Ishikawa (cell line): ENCODE measurements at regions not wholly inside any gene's neighbourhood (a gene's known extent, or its start where the extent isn't known, plus 50 kb on each side); places are given as distances from the start of the nearest gene placed in this dataset.

Experiments used
- CEBPB ChIP-seq: IDR thresholded peaks from 2 replicates; pipeline ENCODE4 v1.6.1; 2012
- CREB1 ChIP-seq: IDR thresholded peaks from 2 replicates; pipeline ENCODE4 v1.6.1; 2012; ENCODE audit warnings: low read depth
- EGR1 ChIP-seq: IDR thresholded peaks from 2 replicates; pipeline ENCODE4 v1.6.1; 2012
- EP300 ChIP-seq: IDR thresholded peaks from 2 replicates; pipeline ENCODE4 v1.6.1; 2012; ENCODE audit warnings: borderline replicate concordance
- FOXM1 ChIP-seq: IDR thresholded peaks from 2 replicates; pipeline ENCODE4 v1.6.1; 2012; ENCODE audit warnings: low read depth, borderline replicate concordance
- NFIC ChIP-seq: IDR thresholded peaks from 2 replicates; pipeline ENCODE4 v1.6.1; 2012
- RAD21 ChIP-seq: IDR thresholded peaks from 2 replicates; pipeline ENCODE4 v1.6.1; 2012; ENCODE audit warnings: low read depth
- TAF1 ChIP-seq: IDR thresholded peaks from 2 replicates; pipeline ENCODE4 v1.6.1; 2012; ENCODE audit warnings: low read depth, mild to moderate bottlenecking
- TCF12 ChIP-seq: IDR thresholded peaks from 2 replicates; pipeline ENCODE4 v1.6.1; 2012; ENCODE audit warnings: low read depth
- TEAD4 ChIP-seq: IDR thresholded peaks from 2 replicates; pipeline ENCODE4 v1.6.1; 2012
- YY1 ChIP-seq: IDR thresholded peaks from 2 replicates; pipeline ENCODE4 v1.6.1; 2012; ENCODE audit warnings: low read depth
- ZBTB7A ChIP-seq: IDR thresholded peaks from 2 replicates; pipeline ENCODE4 v1.6.1; 2012; ENCODE audit warnings: low read depth
- TF ChIP-seq, protein P1 (sequence below): IDR thresholded peaks from 2 replicates; pipeline ENCODE4 v1.6.1; 2012; ENCODE audit warnings: low read depth, mild to moderate bottlenecking
- TF ChIP-seq, protein P2 (sequence below): IDR thresholded peaks from 2 replicates; pipeline ENCODE4 v1.6.1; 2012
- TF ChIP-seq, protein P3 (sequence below): IDR thresholded peaks from 2 replicates; pipeline ENCODE4 v1.6.1; 2012

DNA sequence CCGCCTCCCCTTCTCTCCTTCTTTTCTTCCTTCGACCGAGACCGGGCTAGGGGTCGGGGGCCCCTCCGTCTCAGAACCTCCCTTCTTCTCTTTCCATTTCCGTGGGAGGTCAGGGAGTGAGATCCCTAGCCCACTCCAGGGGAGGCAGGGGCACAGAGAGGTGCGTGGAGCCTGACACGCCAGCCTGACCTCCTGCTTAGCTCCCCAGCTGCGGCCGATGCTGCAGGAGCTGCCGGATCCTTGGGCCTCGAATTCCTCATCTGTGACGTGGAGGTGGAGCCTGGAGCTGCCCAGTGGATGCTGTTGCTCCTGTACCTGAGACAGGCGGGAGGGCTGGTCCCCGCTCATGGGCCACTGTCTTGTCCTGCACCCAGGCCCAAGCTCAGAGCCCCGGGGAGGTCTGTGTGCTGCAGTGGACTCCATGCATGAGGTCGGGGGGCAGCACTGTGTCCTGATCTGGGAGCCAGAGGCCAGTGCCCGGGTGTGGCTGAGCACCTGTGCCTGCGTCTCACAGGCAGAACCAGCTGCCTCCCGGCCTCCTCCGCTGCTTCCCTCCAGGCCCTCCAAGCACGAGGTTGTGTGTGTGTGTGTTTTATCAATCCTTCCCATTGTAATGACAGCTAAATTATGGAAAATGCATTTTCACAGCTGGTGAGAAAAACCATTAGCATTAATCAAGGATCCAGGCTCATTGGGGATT is 55.3 kb upstream of the TTC34 start:
- TF ChIP-seq RAD21 = no peak

DNA sequence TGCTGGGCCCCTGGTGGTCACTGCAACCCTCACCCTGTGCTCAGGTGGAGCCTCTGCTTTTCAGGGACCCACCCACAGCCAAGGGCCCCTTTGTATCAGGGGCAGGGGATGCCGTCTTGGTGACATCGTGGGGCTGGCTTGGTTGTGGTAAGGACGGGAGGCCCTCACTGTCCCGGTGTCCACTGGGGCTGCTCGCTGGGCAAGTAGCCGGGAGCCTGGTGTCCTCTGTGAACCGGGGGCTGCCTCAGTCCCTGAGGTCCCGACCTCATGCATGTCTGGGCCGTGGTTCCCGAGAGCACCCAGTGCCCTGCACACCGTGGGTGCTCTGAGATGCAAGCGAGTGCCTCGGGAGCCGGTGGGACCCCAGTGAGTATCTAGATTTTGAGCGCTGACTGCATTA is 56.0 kb upstream of the TTC34 start:
- no peak for TF ChIP-seq TAF1
- no peak for TF ChIP-seq CREB1
- TF ChIP-seq EP300 = no peak
- no peak for TF ChIP-seq EGR1
- TF ChIP-seq NFIC = no peak

DNA sequence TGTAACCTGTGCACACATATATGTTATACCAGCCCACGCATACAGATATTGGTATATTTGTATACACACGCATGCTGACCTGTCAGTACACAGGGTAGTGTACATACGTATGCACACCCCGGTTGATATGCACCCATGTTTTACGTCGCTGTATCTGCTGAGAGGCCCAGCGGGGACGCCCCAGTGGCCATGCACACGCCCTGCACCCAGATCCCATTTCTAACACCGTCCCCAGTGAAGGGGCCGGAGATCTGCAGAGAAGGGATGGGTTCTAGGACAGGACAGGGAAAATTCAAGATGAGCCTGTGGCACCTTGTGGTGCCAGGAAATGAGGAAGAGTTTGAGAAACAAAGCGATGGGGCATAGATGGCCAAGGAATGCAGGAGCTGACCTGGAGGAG is 57.2 kb upstream of the TTC34 start:
- no peak for TF ChIP-seq EGR1
- TF ChIP-seq TCF12 = no peak
- TF ChIP-seq ZBTB7A = no peak
- no peak for TF ChIP-seq NFIC
- no peak for TF ChIP-seq CREB1
- no peak for TF ChIP-seq TEAD4
- no peak for TF ChIP-seq EP300
- TF ChIP-seq FOXM1 = no peak
- TF ChIP-seq CEBPB = no peak
- TF ChIP-seq, protein P1, sequence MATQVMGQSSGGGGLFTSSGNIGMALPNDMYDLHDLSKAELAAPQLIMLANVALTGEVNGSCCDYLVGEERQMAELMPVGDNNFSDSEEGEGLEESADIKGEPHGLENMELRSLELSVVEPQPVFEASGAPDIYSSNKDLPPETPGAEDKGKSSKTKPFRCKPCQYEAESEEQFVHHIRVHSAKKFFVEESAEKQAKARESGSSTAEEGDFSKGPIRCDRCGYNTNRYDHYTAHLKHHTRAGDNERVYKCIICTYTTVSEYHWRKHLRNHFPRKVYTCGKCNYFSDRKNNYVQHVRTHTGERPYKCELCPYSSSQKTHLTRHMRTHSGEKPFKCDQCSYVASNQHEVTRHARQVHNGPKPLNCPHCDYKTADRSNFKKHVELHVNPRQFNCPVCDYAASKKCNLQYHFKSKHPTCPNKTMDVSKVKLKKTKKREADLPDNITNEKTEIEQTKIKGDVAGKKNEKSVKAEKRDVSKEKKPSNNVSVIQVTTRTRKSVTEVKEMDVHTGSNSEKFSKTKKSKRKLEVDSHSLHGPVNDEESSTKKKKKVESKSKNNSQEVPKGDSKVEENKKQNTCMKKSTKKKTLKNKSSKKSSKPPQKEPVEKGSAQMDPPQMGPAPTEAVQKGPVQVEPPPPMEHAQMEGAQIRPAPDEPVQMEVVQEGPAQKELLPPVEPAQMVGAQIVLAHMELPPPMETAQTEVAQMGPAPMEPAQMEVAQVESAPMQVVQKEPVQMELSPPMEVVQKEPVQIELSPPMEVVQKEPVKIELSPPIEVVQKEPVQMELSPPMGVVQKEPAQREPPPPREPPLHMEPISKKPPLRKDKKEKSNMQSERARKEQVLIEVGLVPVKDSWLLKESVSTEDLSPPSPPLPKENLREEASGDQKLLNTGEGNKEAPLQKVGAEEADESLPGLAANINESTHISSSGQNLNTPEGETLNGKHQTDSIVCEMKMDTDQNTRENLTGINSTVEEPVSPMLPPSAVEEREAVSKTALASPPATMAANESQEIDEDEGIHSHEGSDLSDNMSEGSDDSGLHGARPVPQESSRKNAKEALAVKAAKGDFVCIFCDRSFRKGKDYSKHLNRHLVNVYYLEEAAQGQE = no peak
- TF ChIP-seq TAF1 = no peak
- TF ChIP-seq, protein P2, sequence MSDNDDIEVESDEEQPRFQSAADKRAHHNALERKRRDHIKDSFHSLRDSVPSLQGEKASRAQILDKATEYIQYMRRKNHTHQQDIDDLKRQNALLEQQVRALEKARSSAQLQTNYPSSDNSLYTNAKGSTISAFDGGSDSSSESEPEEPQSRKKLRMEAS = no peak
- TF ChIP-seq, protein P3, sequence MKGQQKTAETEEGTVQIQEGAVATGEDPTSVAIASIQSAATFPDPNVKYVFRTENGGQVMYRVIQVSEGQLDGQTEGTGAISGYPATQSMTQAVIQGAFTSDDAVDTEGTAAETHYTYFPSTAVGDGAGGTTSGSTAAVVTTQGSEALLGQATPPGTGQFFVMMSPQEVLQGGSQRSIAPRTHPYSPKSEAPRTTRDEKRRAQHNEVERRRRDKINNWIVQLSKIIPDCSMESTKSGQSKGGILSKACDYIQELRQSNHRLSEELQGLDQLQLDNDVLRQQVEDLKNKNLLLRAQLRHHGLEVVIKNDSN = no peak
- TF ChIP-seq YY1 = no peak
- TF ChIP-seq RAD21 = no peak

DNA sequence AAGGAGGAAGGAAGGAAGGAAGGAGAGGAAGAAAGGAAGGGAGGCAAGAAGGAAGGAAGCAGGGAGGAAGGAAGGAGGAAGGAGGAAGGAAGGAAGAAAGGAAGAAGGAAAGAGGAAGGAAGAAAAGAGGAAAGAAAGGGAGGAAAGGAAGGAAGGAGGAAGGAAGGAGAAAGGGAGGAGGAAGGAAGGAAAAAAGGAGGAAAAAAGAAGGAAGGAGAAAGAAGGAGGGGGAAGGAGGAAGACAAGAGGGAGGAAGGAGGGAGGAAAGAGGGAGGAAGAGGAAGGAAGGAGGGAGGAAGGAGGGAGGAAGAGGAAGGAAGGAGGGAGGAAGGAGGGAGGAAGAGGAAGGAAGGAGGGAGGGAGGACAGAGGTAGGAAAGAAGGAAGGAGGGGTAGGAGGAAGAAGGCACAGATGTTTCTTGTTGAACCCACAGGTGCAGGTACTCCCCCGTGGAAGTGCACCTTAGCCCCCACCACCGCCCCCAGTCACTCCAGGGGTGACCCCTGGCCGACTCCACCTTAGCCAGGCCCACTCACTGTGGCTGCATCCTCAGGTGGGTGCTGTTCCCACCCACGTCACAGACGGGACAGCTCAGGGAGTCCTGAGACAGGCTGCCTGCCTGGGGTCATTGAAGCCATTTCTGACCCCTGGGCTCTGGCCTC is 57.9 kb upstream of the TTC34 start:
- TF ChIP-seq TAF1 = no peak
- TF ChIP-seq EGR1 = no peak
- no peak for TF ChIP-seq TEAD4
- no peak for TF ChIP-seq CEBPB
- TF ChIP-seq CREB1 = no peak
- TF ChIP-seq YY1 = no peak
- no peak for TF ChIP-seq FOXM1
- TF ChIP-seq, protein P1 = no peak
- TF ChIP-seq, protein P2 = no peak

DNA sequence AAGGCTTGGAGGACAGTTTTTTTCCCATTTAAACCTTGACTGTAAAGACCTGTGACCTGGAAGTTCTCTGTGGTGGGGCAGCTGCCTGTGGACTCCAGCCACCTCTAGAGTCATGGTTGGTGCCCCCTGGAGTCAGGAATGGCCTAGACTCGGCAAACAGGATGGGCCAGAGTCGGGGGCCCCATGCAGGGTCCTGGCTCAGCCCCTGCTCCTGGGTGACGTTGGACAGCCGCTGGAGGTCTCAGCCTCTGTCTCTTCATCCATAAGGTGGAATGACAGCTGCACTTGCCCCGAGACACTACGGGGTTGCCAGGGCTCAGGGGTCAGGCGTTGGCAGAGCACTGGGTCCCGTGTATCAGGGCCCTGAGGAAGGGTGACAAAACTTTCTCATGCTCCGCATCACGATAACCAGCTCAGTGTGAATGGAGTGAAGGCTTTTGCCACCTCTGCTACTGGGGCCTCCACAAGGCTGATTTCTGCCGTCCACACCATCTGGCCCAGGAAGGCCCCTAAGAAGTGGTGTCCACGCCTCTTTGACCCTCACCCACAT is 58.5 kb upstream of the TTC34 start:
- TF ChIP-seq CEBPB (no peak), TAF1 (no peak), RAD21 (no peak), YY1 (no peak), EGR1 (no peak), NFIC (no peak), ZBTB7A (no peak), FOXM1 (no peak), TCF12 (no peak)
- TF ChIP-seq, protein P2 = no peak
- TF ChIP-seq, protein P1 = no peak
